ENCODE measurements at regions not wholly inside any gene's neighbourhood (a gene's known extent, or its start where the extent isn't known, plus 50 kb on each side); places are given as distances from the start of the nearest gene placed in this dataset.
"Not testable (repeated sequence)": the region's sequence is repeated elsewhere in the genome, so short reads cannot be mapped to it uniquely, and the experiment has no call there.

DNA sequence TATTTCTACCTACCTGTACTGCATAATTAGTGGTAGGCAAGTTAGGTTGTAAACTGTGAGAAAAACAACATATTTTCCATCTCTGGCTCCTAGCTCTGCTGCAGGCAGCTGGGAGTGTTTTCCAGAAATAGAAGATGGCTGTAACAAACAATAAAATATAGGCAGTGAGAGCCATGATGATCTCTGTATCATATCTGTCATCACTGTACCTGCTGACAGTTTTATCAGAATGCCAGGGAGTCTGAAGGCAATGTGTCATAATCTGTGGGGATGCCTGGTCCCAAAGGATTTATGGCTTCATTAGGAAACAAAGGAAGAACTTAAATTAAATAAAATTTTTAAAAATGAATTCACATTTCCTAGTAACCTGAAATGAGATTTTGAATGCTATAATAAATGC is 160.9 kb upstream of the SMIM30 start:
- Histone ChIP-seq H3K27me3 (ENCODE audit: insufficient read depth, low read length, poor library complexity, severe bottlenecking) (no peaks in the 10 kb centered on the region), H2AFZ (ENCODE audit: low read length) (no peak overlapping the region), H3K9me3 (ENCODE audit: insufficient read depth, low read depth, low read length) (no peaks in the 10 kb centered on the region), H3K9me2 (replicated peaks; ENCODE audit: low read depth, low read length) (no peaks in the 10 kb centered on the region), H3K79me2 (ENCODE audit: insufficient read depth, low read length) (no peaks in the 10 kb centered on the region), H3K4me2 (ENCODE audit: low read depth, low read length, poor library complexity, severe bottlenecking) (no peak overlapping the region), H3K9ac (ENCODE audit: low read depth, low read length, poor library complexity, severe bottlenecking) (no peak overlapping the region), H3F3A (ENCODE audit: low read depth) (no peaks in the 10 kb centered on the region), H4K20me1 (ENCODE audit: insufficient read depth, low read length, poor library complexity, severe bottlenecking) (no peaks in the 10 kb centered on the region), H3K36me3 (ENCODE audit: insufficient read depth, low read length) (no peaks in the 10 kb centered on the region), H3K4me3 (ENCODE audit: low read length, poor library complexity, severe bottlenecking) (no peak overlapping the region), H3K4me1 (ENCODE audit: insufficient read depth, low read length, poor library complexity, severe bottlenecking) (no peaks in the 10 kb centered on the region)
- TF ChIP-seq, protein P1, sequence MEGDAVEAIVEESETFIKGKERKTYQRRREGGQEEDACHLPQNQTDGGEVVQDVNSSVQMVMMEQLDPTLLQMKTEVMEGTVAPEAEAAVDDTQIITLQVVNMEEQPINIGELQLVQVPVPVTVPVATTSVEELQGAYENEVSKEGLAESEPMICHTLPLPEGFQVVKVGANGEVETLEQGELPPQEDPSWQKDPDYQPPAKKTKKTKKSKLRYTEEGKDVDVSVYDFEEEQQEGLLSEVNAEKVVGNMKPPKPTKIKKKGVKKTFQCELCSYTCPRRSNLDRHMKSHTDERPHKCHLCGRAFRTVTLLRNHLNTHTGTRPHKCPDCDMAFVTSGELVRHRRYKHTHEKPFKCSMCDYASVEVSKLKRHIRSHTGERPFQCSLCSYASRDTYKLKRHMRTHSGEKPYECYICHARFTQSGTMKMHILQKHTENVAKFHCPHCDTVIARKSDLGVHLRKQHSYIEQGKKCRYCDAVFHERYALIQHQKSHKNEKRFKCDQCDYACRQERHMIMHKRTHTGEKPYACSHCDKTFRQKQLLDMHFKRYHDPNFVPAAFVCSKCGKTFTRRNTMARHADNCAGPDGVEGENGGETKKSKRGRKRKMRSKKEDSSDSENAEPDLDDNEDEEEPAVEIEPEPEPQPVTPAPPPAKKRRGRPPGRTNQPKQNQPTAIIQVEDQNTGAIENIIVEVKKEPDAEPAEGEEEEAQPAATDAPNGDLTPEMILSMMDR (conservative IDR thresholded peaks at IDR 0.05; ENCODE audit: low read length), result no peak
- TF ChIP-seq EZH2phosphoT487 (IDR thresholded peaks at IDR 0.05; ENCODE audit: borderline replicate concordance), result no peak

DNA sequence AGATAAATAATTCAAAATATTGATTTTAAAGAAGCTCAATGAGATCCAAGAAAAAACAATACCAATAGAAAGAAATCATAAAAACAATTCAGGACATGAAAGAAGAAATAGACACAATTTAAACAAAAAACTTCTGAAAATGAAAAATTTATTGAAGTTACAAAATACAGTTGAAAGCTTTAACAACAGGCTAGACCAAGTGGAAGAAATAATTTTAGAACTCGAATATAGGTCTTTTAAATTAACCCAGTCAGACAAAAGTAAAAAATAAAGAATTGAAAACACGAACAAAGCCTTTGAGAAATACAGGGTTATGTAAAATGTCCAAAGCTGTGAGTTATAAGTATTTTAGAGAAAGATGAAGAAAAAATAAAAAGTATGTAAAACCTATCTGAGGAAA is 152.4 kb upstream of the SMIM30 start:
- Histone ChIP-seq H3K9me3 (ENCODE audit: insufficient read depth, low read depth, low read length) (no peaks in the 10 kb centered on the region), H3F3A (ENCODE audit: low read depth) (no peaks in the 10 kb centered on the region), H2AFZ (ENCODE audit: low read length) (no peak overlapping the region), H3K9me2 (replicated peaks; ENCODE audit: low read depth, low read length) (no peaks in the 10 kb centered on the region), H3K4me1 (ENCODE audit: insufficient read depth, low read length, poor library complexity, severe bottlenecking) (no peaks in the 10 kb centered on the region), H3K27me3 (ENCODE audit: insufficient read depth, low read length, poor library complexity, severe bottlenecking) (no peaks in the 10 kb centered on the region), H3K4me3 (ENCODE audit: low read length, poor library complexity, severe bottlenecking) (no peak overlapping the region), H4K20me1 (ENCODE audit: insufficient read depth, low read length, poor library complexity, severe bottlenecking) (no peaks in the 10 kb centered on the region), H3K79me2 (ENCODE audit: insufficient read depth, low read length) (no peaks in the 10 kb centered on the region), H3K9ac (ENCODE audit: low read depth, low read length, poor library complexity, severe bottlenecking) (no peak overlapping the region), H3K36me3 (ENCODE audit: insufficient read depth, low read length) (no peaks in the 10 kb centered on the region), H3K4me2 (ENCODE audit: low read depth, low read length, poor library complexity, severe bottlenecking) (no peak overlapping the region)
- TF ChIP-seq, protein P1 (conservative IDR thresholded peaks at IDR 0.05; ENCODE audit: low read length), result no peak
- TF ChIP-seq EZH2phosphoT487 (IDR thresholded peaks at IDR 0.05; ENCODE audit: borderline replicate concordance), result no peak

DNA sequence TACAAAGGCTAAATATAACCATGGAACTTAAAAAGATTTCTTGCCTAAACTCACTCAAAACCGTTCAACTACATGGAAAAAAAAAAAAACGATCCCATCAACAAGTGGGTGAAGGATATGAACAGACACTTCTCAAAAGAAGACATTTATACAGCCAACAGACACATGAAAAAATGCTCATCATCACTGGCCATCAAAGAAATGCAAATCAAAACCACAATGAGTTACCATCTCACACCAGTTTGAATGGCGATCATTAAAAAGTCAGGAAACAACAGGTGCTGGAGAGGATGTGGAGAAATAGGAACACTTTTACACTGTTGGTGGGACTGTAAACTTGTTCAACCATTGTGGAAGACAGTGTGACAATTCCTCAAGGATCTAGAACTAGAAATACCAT is 151.2 kb upstream of the SMIM30 start:
- H3F3A ChIP-seq (ENCODE audit: low read depth); H3K9me2 ChIP-seq (replicated peaks; ENCODE audit: low read depth, low read length); H3K4me1 ChIP-seq (ENCODE audit: insufficient read depth, low read length, poor library complexity, severe bottlenecking); H3K4me3 ChIP-seq (ENCODE audit: low read length, poor library complexity, severe bottlenecking); H3K4me2 ChIP-seq (ENCODE audit: low read depth, low read length, poor library complexity, severe bottlenecking); H4K20me1 ChIP-seq (ENCODE audit: insufficient read depth, low read length, poor library complexity, severe bottlenecking); H3K27me3 ChIP-seq (ENCODE audit: insufficient read depth, low read length, poor library complexity, severe bottlenecking); H3K9ac ChIP-seq (ENCODE audit: low read depth, low read length, poor library complexity, severe bottlenecking); H3K9me3 ChIP-seq (ENCODE audit: insufficient read depth, low read depth, low read length); H3K79me2 ChIP-seq (ENCODE audit: insufficient read depth, low read length); H3K36me3 ChIP-seq (ENCODE audit: insufficient read depth, low read length); H2AFZ ChIP-seq (ENCODE audit: low read length): not testable (repeated sequence)

DNA sequence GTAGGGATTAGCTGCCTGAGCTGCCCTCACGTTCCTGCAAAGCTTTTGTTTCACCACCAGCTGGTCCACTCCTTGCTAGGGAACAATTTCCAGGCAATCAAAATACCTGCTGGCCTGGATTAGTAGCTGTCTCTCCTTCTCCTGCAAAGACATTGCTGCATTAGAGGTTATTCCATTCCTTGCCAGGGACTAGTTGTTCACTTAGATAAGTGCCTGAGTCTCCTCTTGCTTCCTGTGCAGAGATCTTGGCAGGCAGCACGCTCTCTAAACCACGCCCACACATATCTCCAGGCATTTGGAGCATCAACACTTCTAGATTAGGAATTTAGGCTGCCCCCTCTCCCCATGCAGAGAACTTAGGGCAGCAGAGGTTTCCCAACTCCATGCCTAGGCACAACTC is 150.4 kb upstream of the SMIM30 start:
- Histone ChIP-seq H3F3A (ENCODE audit: low read depth) (no peaks in the 10 kb centered on the region), H3K4me3 (ENCODE audit: low read length, poor library complexity, severe bottlenecking) (no peak overlapping the region), H3K9me2 (replicated peaks; ENCODE audit: low read depth, low read length) (no peaks in the 10 kb centered on the region), H4K20me1 (ENCODE audit: insufficient read depth, low read length, poor library complexity, severe bottlenecking) (no peaks in the 10 kb centered on the region), H2AFZ (ENCODE audit: low read length) (no peak overlapping the region), H3K9me3 (ENCODE audit: insufficient read depth, low read depth, low read length) (no peaks in the 10 kb centered on the region), H3K9ac (ENCODE audit: low read depth, low read length, poor library complexity, severe bottlenecking) (no peak overlapping the region), H3K4me1 (ENCODE audit: insufficient read depth, low read length, poor library complexity, severe bottlenecking) (no peaks in the 10 kb centered on the region), H3K36me3 (ENCODE audit: insufficient read depth, low read length) (no peaks in the 10 kb centered on the region), H3K4me2 (ENCODE audit: low read depth, low read length, poor library complexity, severe bottlenecking) (no peak overlapping the region), H3K79me2 (ENCODE audit: insufficient read depth, low read length) (no peaks in the 10 kb centered on the region), H3K27me3 (ENCODE audit: insufficient read depth, low read length, poor library complexity, severe bottlenecking) (no peaks in the 10 kb centered on the region)
- TF ChIP-seq EZH2phosphoT487 (IDR thresholded peaks at IDR 0.05; ENCODE audit: borderline replicate concordance), result no peak
- TF ChIP-seq, protein P1 (conservative IDR thresholded peaks at IDR 0.05; ENCODE audit: low read length), result no peak
